Peyer's patch (tissue), 4 donors: ENCODE measurements at regions not wholly inside any gene's neighbourhood (a gene's known extent, or its start where the extent isn't known, plus 50 kb on each side); places are given as distances from the start of the nearest gene placed in this dataset.

Source experiments
- DNase-seq, 3 donors: peaks; one replicate each; pipeline ENCODE4 v3.0.0-alpha.2; 2017 to 2019
- H3K27ac ChIP-seq, 4 donors: fragments of 200-600 bp; sonication (generic); one replicate each; pipeline ENCODE4 v1.5.1; 2016 to 2019
- H3K27me3 ChIP-seq, 2 donors: fragments of 200-600 bp; sonication (generic); one replicate each; pipeline ENCODE4 v1.5.1; 2019
- H3K36me3 ChIP-seq, 3 donors: fragments of 200-600 bp; sonication (generic); one replicate each; pipeline ENCODE4 v1.5.1; 2016 to 2019
- H3K4me1 ChIP-seq, 4 donors: fragments of 200-600 bp; sonication (generic); one replicate each; pipeline ENCODE4 v1.5.1; 2016 to 2019
- H3K4me3 ChIP-seq, 4 donors: fragments of 200-600 bp; sonication (generic); 1 replicate in 3 of 4; 2 replicates in 1 of 4; pipeline ENCODE4 v1.5.1; 2016 to 2019; ENCODE audit warnings: mild to moderate bottlenecking in 1 of 4
- H3K9me3 ChIP-seq, 4 donors: fragments of 200-600 bp; sonication (generic); one replicate each; pipeline ENCODE4 v1.5.1; 2016 to 2019; ENCODE audit warnings: mild to moderate bottlenecking in 1 of 4
- CTCF ChIP-seq, 6 experiments: fragments of 450-650 bp in 4 of 6; fragments of 200-600 bp in 2 of 6; sonication (generic) in 1 of 6; IDR thresholded peaks; one replicate each; pipeline ENCODE4 v1.5.1; 2017 to 2019; ENCODE audit warnings: antibody characterized with exemption in 6 of 6, mild to moderate bottlenecking in 3 of 6, moderate library complexity in 1 of 6
- POLR2A ChIP-seq, 2 donors: fragments of 450-650 bp; IDR thresholded peaks; one replicate each; pipeline ENCODE4 v1.5.1; 2017; ENCODE audit warnings: antibody characterized with exemption in 2 of 2, mild to moderate bottlenecking in 2 of 2, moderate library complexity in 2 of 2

GRCh38 chr3:61334783-61335182, 83.5 kb upstream of the FHIT start:
- no peak for DNase-seq
- no peaks in the 10 kb centered on the region for H3K36me3 ChIP-seq
- no peak for TF ChIP-seq CTCF (IDR thresholded peaks at IDR 0.05)
- TF ChIP-seq POLR2A (IDR thresholded peaks at IDR 0.05): no peak

GRCh38 chr3:61340931-61341461, 89.7 kb upstream of the FHIT start:
- no peak overlapping the region for H3K4me3 ChIP-seq
- DNase-seq: no peak
- TF ChIP-seq CTCF (IDR thresholded peaks at IDR 0.05) (no peak), POLR2A (IDR thresholded peaks at IDR 0.05) (no peak)
- H3K27ac ChIP-seq: no peak overlapping the region
- H3K9me3 ChIP-seq: no peaks in the 10 kb centered on the region
- no peaks in the 10 kb centered on the region for H3K36me3 ChIP-seq
- H3K4me1 ChIP-seq: no peaks in the 10 kb centered on the region
- H3K27me3 ChIP-seq: no peaks in the 10 kb centered on the region

More at GRCh38 chr3:61334783-61335182, 83.5 kb upstream of the FHIT start:
- Histone ChIP-seq H3K27ac (no peak overlapping the region), H3K4me1 (no peaks in the 10 kb centered on the region), H3K27me3 (no peaks in the 10 kb centered on the region), H3K4me3 (no peak overlapping the region), H3K9me3 (no peaks in the 10 kb centered on the region)

- no peak overlapping the region for H3K4me3 ChIP-seq
- no peak overlapping the region for H3K27ac ChIP-seq
- H3K4me1 ChIP-seq: no peaks in the 10 kb centered on the region
- TF ChIP-seq POLR2A (IDR thresholded peaks at IDR 0.05) (no peak), CTCF (IDR thresholded peaks at IDR 0.05) (no peak)
- H3K27me3 ChIP-seq: no peaks in the 10 kb centered on the region
- no peaks in the 10 kb centered on the region for H3K36me3 ChIP-seq
- no peaks in the 10 kb centered on the region for H3K9me3 ChIP-seq
- DNase-seq: no peak
These were observed 92.3 kb upstream of the FHIT start for GRCh38 chr3:61343543-61343942.

- DNase-seq: no peak
- no peak overlapping the region for H3K27ac ChIP-seq
- no peaks in the 10 kb centered on the region for H3K9me3 ChIP-seq
- no peaks in the 10 kb centered on the region for H3K4me1 ChIP-seq
- TF ChIP-seq POLR2A (IDR thresholded peaks at IDR 0.05) (no peak), CTCF (IDR thresholded peaks at IDR 0.05) (no peak)
- H3K36me3 ChIP-seq: no peaks in the 10 kb centered on the region
- no peaks in the 10 kb centered on the region for H3K27me3 ChIP-seq
- no peak overlapping the region for H3K4me3 ChIP-seq
These were observed 93.8 kb upstream of the FHIT start for GRCh38 chr3:61345020-61345419.

GRCh38 chr3:61347981-61348380, 96.7 kb upstream of the FHIT start:
- no peak for TF ChIP-seq POLR2A (IDR thresholded peaks at IDR 0.05)
- TF ChIP-seq CTCF (IDR thresholded peaks at IDR 0.05): no peak

GRCh38 chr3:61349717-61350116, 98.5 kb upstream of the FHIT start:
- Histone ChIP-seq H3K9me3 (no peaks in the 10 kb centered on the region), H3K27ac (no peak overlapping the region), H3K36me3 (no peaks in the 10 kb centered on the region), H3K4me1 (no peaks in the 10 kb centered on the region), H3K4me3 (no peak overlapping the region), H3K27me3 (no peaks in the 10 kb centered on the region)
- DNase-seq: no peak
- TF ChIP-seq CTCF (IDR thresholded peaks at IDR 0.05) (no peak), POLR2A (IDR thresholded peaks at IDR 0.05) (no peak)

More at GRCh38 chr3:61347981-61348380, 96.7 kb upstream of the FHIT start:
- no peak for DNase-seq
- H3K4me1 ChIP-seq: no peaks in the 10 kb centered on the region
- no peak overlapping the region for H3K4me3 ChIP-seq
- no peaks in the 10 kb centered on the region for H3K36me3 ChIP-seq
- no peak overlapping the region for H3K27ac ChIP-seq
- no peaks in the 10 kb centered on the region for H3K27me3 ChIP-seq
- H3K9me3 ChIP-seq: no peaks in the 10 kb centered on the region
